GM12878 (cell line): ENCODE measurements at regions not wholly inside any gene's neighbourhood (a gene's known extent, or its start where the extent isn't known, plus 50 kb on each side); places are given as distances from the start of the nearest gene placed in this dataset.
A peak's percentile ranks its signal among the peaks of the same experiment; 100 is the strongest.

Experiments
- ATAC-seq: fragments of 200-7000 bp; cut with Tn5 transposase; 3 replicates; pipeline ENCODE4 v1.9.1; 2020; ENCODE audit warnings: mild to moderate bottlenecking, moderate library complexity
- BruUV-seq: library from RNA; stranded (reverse); fragments of 400-500 nt; replicated peaks from 2 replicates; lab custom pipeline; 2021; lab: Mats Ljungman, UMichigan
- CTCF ChIA-PET: fragments of 300-600 bp; sonication (Branson Sonifier 250); formaldehyde crosslinking; extraction: SDS; loops from one replicate; lab custom pipeline; 2021; ENCODE audit warnings: inconsistent platforms; lab: Yijun Ruan, JAX
- POLR2A ChIA-PET: fragments of 350-600 bp; formaldehyde crosslinking; extraction: SDS; loops from one replicate; lab custom pipeline; 2021; ENCODE audit warnings: inconsistent platforms; lab: Charles Lee
- RAD21 ChIA-PET: fragments of 300-600 bp; sonication (Branson Sonifier 250); formaldehyde crosslinking; loops from one replicate; lab custom pipeline; 2023; ENCODE audit warnings: antibody characterized with exemption; ENCODE audit not compliant: unreplicated experiment; lab: Charles Lee
- SMC1A ChIA-PET: fragments of 300-600 bp; sonication (Branson Sonifier 250); formaldehyde crosslinking; loops from one replicate; lab custom pipeline; 2023; ENCODE audit not compliant: unreplicated experiment, uncharacterized antibody; lab: Charles Lee
- DNase-seq: peaks from one replicate; pipeline ENCODE4 v3.0.0-alpha.2; 2011; ENCODE audit warnings: low read depth, low spot score
- FAIRE-seq: peaks from 3 replicates; lab custom pipeline; 2011; peaks lifted over from hg19 to GRCh38; lab: Jason Lieb, UNC
- H2AFZ ChIP-seq: 2 replicates; pipeline ENCODE4 v1.6.0; 2011; ENCODE audit warnings: low read depth, low read length, control low read depth; ENCODE audit not compliant: control insufficient read depth
- H3K27ac ChIP-seq: 2 replicates; pipeline ENCODE4 v1.5.1; 2011; ENCODE audit warnings: control low read depth; ENCODE audit not compliant: control insufficient read depth, insufficient read depth
- H3K27me3 ChIP-seq, 2 experiments: replicated peaks in 1 of 2; 2 replicates each; pipeline versions ENCODE4 v1.6.0 to v1.6.1; 2011; ENCODE audit warnings: low read length in 1 of 2; ENCODE audit not compliant: control insufficient read depth in 2 of 2, insufficient read depth in 2 of 2
- H3K36me3 ChIP-seq, 2 experiments: 2 replicates each; pipeline ENCODE4 v1.5.1; 2011; ENCODE audit warnings: low read length in 1 of 2; ENCODE audit not compliant: control insufficient read depth in 2 of 2, insufficient read depth in 2 of 2
- H3K4me1 ChIP-seq: 2 replicates; pipeline ENCODE4 v1.6.1; 2011; ENCODE audit warnings: mild to moderate bottlenecking, low read length, moderate library complexity, mixed read lengths; ENCODE audit not compliant: control insufficient read depth, insufficient read depth
- H3K4me2 ChIP-seq: 2 replicates; pipeline ENCODE4 v1.6.0; 2011; ENCODE audit warnings: control low read depth; ENCODE audit not compliant: control insufficient read depth, insufficient read depth
- H3K4me3 ChIP-seq: fragments of 200-600 bp; sonication (generic); 2 replicates; pipeline ENCODE4 v1.5.1; 2016
- H3K79me2 ChIP-seq: 2 replicates; pipeline ENCODE4 v1.6.0; 2011; ENCODE audit warnings: low read length; ENCODE audit not compliant: control insufficient read depth, insufficient read depth
- H3K9ac ChIP-seq: 2 replicates; pipeline ENCODE4 v1.8.0; 2011; ENCODE audit warnings: low read length, control low read depth, mixed read lengths; ENCODE audit not compliant: control insufficient read depth, insufficient read depth
- H3K9me3 ChIP-seq: replicated peaks from 3 replicates; pipeline ENCODE4 v1.5.1; 2011; ENCODE audit warnings: mild to moderate bottlenecking, low read length; ENCODE audit not compliant: control insufficient read depth, insufficient read depth
- H4K20me1 ChIP-seq: 2 replicates; pipeline ENCODE4 v1.6.0; 2011; ENCODE audit not compliant: control insufficient read depth, insufficient read depth
- EED ChIP-seq: sonication (generic); IDR thresholded peaks from 2 replicates; pipeline ENCODE4 v1.6.1; 2016; ENCODE audit warnings: antibody characterized with exemption, low read depth
- POU2F2 ChIP-seq: IDR thresholded peaks from 3 replicates; pipeline ENCODE4 v1.6.1; 2011; ENCODE audit warnings: low read depth, mild to moderate bottlenecking, low read length, borderline replicate concordance
- SMARCA5 ChIP-seq: fragments of 450-650 bp; IDR thresholded peaks from 2 replicates; pipeline ENCODE4 v1.6.1; 2017; ENCODE audit warnings: mild to moderate bottlenecking
- SRF ChIP-seq, 2 experiments: IDR thresholded peaks; 2 replicates each; pipeline ENCODE4 v1.6.1; 2011; ENCODE audit warnings: low read depth in 2 of 2, low read length in 2 of 2, mild to moderate bottlenecking in 1 of 2, moderate library complexity in 1 of 2
- ZNF207 ChIP-seq: fragments of 450-650 bp; IDR thresholded peaks from 2 replicates; pipeline ENCODE4 v1.6.1; 2014; ENCODE audit warnings: antibody characterized with exemption, mild to moderate bottlenecking, borderline replicate concordance
- WGBS: methylation state at CpG from one replicate; pipeline ENCODE4 v1.1.6; 2016; ENCODE audit warnings: low lambda C conversion rate; ENCODE audit not compliant: insufficient replicate concordance, insufficient coverage; ENCODE audit errors: missing lambda C conversion rate; 5-methylcytosine and 5-hydroxymethylcytosine counted together
- in situ Hi-C: fragments of 300-500 bp; cut with MboI; formaldehyde crosslinking; loops from 9 replicates; pipeline ENCODE4 v1.14.3; 2018; ENCODE audit warnings: mixed read lengths
- intact Hi-C: fragments of 100-400 bp; cut with micrococcal nuclease; formaldehyde crosslinking; loops from one replicate; pipeline ENCODE4 v1.14.2; 2022; ENCODE audit not compliant: unreplicated experiment
- TF ChIP-seq, protein P1 (sequence below): fragments of 450-650 bp; formaldehyde crosslinking; IDR thresholded peaks from 2 replicates; pipeline ENCODE4 v1.4.0; 2020; ENCODE audit warnings: mild to moderate bottlenecking, moderate library complexity

DNA sequence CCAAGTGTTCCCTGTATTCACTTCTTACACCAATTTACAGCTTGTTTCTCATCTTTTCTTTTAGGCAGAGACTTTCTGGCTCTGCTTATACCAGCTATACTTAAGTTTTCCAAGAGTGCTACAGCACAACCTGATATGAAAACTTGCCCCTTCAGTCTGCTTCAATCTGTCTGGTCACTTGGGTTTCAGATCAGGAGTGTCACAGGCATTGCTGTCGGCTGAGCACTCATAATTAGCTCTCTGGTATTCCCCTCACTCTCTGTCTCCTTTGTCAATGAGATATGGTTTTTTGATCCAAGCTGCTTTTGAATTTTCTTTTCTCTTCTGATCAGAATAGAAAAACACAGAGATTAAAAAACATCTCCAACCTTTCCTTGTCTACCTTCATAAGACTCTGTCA lies 194.9 kb upstream of the UMPS start:
- POLR2A ChIA-PET = interaction anchor here (0.9 kb wide), 1 partner anchor 12 kb away, joined by 4 read pairs; no protein-coding TSS in a partner anchor
- WGBS = 0% methylated on average over 1 of the region's 1 CpG
- TF ChIP-seq ZNF207 = no peak
- no peak for TF ChIP-seq POU2F2
- no peak for TF ChIP-seq SRF (IDR thresholded peaks at IDR 0.05; ENCODE audit: low read depth in 2 of 2, low read length in 2 of 2)
- TF ChIP-seq SMARCA5 = no peak
- TF ChIP-seq EED = no peak
- TF ChIP-seq, protein P1, sequence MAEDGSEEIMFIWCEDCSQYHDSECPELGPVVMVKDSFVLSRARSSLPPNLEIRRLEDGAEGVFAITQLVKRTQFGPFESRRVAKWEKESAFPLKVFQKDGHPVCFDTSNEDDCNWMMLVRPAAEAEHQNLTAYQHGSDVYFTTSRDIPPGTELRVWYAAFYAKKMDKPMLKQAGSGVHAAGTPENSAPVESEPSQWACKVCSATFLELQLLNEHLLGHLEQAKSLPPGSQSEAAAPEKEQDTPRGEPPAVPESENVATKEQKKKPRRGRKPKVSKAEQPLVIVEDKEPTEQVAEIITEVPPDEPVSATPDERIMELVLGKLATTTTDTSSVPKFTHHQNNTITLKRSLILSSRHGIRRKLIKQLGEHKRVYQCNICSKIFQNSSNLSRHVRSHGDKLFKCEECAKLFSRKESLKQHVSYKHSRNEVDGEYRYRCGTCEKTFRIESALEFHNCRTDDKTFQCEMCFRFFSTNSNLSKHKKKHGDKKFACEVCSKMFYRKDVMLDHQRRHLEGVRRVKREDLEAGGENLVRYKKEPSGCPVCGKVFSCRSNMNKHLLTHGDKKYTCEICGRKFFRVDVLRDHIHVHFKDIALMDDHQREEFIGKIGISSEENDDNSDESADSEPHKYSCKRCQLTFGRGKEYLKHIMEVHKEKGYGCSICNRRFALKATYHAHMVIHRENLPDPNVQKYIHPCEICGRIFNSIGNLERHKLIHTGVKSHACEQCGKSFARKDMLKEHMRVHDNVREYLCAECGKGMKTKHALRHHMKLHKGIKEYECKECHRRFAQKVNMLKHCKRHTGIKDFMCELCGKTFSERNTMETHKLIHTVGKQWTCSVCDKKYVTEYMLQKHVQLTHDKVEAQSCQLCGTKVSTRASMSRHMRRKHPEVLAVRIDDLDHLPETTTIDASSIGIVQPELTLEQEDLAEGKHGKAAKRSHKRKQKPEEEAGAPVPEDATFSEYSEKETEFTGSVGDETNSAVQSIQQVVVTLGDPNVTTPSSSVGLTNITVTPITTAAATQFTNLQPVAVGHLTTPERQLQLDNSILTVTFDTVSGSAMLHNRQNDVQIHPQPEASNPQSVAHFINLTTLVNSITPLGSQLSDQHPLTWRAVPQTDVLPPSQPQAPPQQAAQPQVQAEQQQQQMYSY = no peak

More for the DNA sequence above, 194.9 kb upstream of the UMPS start:
- no peak for DNase-seq
- Histone ChIP-seq H3K4me3 (no peak overlapping the region), H3K36me3 (no peaks in the 10 kb centered on the region), H3K4me1 (no peaks in the 10 kb centered on the region), H3K9me3 (no peaks in the 10 kb centered on the region), H3K4me2 (no peak overlapping the region), H3K27ac (no peak overlapping the region), H3K79me2 (no peaks in the 10 kb centered on the region), H4K20me1 (no peaks in the 10 kb centered on the region), H2AFZ (no peak overlapping the region), H3K27me3 (peaks cover 3 to 6% of the 10 kb centered on the region in 2 experiments; a peak in 2 of 4 replicates), H3K9ac (no peak overlapping the region)
- FAIRE-seq = no peak
- ATAC-seq = peak; percentile 69
- ChIA-PET CTCF (interaction anchor here (1.2 to 1.5 kb wide), 4 partner anchors 9 to 67 kb away, joined by 4 to 5 read pairs (median 4); no protein-coding TSS in a partner anchor), RAD21 (interaction anchor here (1.4 kb wide), 1 partner anchor 14 kb away, joined by 3 read pairs; no protein-coding TSS in a partner anchor), SMC1A (interaction anchor here (0.5 kb wide), 1 partner anchor 186 kb away, joined by 3 read pairs; no protein-coding TSS in a partner anchor)
- intact Hi-C loops = no loop called here
- no TSS peak for BruUV-seq
- in situ Hi-C loops = no loop called here
